GM18511 (cell line): ENCODE measurements at regions not wholly inside any gene's neighbourhood (a gene's known extent, or its start where the extent isn't known, plus 50 kb on each side); places are given as distances from the start of the nearest gene placed in this dataset.
A peak's percentile ranks its signal among the peaks of the same experiment; 100 is the strongest.

ENCODE experiments used
- ATAC-seq: cut with Tn5 transposase; IDR thresholded peaks from one replicate; pipeline ENCODE4 v1.9.1; 2021; ENCODE audit warnings: mild to moderate bottlenecking, moderate library complexity; ENCODE audit not compliant: unreplicated experiment

GRCh38 chr11:104365676-104366075 lies 201.7 kb upstream of the PDGFD start:
- ATAC-seq, result no peak

- ATAC-seq, result no peak
Measured at GRCh38 chr11:104361975-104362374, 198.0 kb upstream of the PDGFD start.

DNA sequence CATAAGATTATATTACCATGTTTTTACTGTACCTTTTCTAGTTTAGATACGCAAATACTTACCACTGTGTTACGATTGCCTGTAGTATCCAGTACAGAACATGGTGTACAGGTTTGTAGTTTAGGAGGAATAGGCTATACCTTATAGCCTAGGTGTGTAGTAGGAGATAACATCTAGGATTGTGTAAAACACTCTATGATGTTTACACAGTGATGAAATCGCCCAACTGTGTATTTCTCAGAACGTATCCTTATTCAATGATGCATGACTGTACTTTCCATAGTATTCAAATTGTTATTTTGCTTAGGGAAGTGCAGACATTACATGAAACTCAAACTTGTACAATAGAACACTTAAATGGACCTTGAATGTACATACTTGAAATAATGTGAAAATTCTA lies 188.1 kb upstream of the PDGFD start:
- no peak for ATAC-seq

- ATAC-seq, result peak; percentile 69
Measured at GRCh38 chr11:104343578-104343977, 179.6 kb upstream of the PDGFD start.

DNA sequence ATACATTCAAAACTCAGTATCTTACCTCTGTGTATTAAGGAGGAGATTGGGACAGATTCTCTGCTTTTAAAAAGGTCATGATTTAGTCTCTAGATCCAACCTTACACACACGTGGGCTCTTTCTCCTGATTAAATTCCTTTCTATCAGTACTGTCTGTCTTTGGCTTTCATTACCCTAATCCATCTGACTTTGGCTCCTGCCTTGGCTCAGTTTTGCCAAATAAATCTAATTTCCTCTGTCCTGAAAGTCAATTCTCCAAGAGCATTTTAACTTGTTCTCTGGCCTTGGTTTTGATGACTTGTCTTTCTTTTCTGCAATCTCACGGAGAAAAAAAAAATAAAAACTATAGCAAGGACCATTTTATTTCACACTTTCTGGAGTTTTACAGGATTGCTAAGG lies 176.6 kb upstream of the PDGFD start:
- no peak for ATAC-seq

DNA sequence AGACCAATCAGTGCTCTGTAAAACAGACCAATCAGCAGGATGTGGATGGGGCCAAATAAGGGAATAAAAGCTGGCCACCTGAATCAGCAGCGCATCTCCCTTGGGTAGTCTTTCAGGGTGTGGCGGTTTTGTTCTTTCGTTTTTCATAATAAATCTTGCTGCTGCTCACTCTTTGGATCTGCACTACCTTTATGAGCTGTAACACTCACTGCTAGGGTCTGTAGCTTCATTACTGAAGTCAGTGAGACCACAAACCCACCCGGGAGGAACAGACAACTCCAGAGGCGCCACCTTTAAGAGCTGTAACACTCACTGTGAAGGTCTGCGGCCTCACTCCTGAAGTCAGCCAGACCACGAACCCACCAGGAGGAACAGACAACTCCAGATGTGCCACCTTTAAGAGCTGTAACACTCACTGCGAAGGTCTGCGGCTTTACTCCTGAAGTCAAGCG lies 175.5 kb upstream of the PDGFD start:
- no peak for ATAC-seq

- ATAC-seq, result no peak
Measured at GRCh38 chr11:104338186-104338585, 174.2 kb upstream of the PDGFD start.

- no peak for ATAC-seq
Measured at GRCh38 chr11:104337273-104337672, 173.3 kb upstream of the PDGFD start.

DNA sequence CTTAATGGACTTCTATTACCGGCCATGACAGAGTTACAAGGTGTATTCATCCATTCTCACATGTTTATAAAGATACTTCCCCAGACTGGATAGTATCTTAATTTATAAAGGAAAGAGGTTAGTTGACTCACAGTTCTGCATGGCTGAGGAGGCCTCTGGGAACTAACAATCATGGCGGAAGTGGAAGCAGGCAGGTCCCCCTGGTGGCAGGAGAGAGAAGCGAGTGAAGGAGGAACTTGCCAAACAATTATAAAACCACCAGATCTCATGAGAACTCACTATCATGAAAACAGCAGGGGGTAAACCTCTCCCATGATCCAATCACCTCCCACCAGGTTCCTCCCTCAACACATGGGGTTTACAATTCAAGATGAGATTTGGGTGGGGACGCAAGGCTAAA lies 170.0 kb upstream of the PDGFD start:
- ATAC-seq, result peak; percentile 82

- peak; percentile 65 for ATAC-seq
Measured at GRCh38 chr11:104332110-104332509, 168.2 kb upstream of the PDGFD start.

GRCh38 chr11:104329078-104329665 lies 165.2 kb upstream of the PDGFD start:
- no peak for ATAC-seq

DNA sequence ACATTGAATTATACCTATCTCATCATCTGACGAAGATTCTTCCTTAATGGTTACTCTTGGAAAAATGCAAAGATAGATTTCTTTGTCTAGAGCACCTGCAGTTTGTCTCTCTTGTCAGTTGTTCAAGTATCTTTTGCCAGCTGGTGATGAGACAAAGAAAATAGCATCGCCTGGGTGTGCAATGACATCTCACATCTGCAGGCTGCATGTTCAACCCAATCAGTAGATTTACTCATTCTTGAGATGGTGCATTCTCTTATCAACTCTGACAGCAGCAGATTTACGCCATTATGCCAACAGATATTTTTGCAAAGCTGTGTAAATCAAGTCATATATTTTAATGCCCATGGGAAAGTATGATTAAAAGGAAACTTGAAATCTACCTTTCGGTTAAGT lies 164.6 kb upstream of the PDGFD start:
- no peak for ATAC-seq

GRCh38 chr11:104327861-104328511 lies 164.0 kb upstream of the PDGFD start:
- ATAC-seq, result no peak

GRCh38 chr11:104325093-104325492 lies 161.1 kb upstream of the PDGFD start:
- no peak for ATAC-seq

GRCh38 chr11:104324276-104324675 lies 160.3 kb upstream of the PDGFD start:
- no peak for ATAC-seq

DNA sequence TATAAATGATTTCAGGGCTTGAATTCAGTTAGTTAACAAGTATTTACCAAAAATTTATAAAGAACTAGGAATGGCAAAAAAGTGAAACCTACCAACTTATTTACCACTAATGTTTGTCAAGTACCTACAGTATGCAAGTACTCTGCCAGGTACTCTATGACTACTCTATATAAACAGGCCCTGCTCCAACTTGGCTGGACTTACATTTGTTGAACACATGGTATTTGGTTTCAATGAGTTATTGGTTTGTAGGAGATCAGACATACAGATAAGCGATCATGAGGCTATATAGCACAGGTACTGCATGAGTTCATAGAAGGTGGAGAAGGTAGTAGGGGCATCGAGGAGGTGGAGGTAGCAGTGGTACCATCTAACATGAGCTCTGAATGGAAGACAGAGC lies 159.9 kb upstream of the PDGFD start:
- no peak for ATAC-seq

DNA sequence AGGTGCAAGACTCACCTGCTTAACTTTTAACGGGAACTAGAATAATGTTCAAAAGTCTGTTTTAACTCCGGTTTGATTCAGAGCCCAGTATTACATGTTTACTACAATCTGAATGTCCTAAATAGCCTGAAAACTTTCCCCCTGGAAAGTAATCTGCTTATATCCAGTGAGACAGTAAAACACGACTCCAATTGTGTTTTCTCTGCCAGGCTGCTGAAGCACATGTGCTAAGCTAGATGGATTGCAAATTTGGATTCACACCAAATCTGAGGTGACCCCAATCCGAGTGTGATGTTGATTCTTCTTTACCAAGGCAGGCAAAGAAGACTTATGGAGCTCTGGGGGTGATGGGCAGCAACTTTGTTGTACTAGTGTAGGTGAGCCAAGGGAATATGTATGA lies 158.7 kb upstream of the PDGFD start:
- no peak for ATAC-seq

GRCh38 chr11:104320956-104321355 lies 157.0 kb upstream of the PDGFD start:
- ATAC-seq, result no peak

GRCh38 chr11:104320097-104320496 lies 156.2 kb upstream of the PDGFD start:
- ATAC-seq, result no peak

- ATAC-seq, result no peak
Measured at GRCh38 chr11:104319396-104319795, 155.4 kb upstream of the PDGFD start.

- no peak for ATAC-seq
Measured at GRCh38 chr11:104306862-104307474, 143.0 kb upstream of the PDGFD start.

DNA sequence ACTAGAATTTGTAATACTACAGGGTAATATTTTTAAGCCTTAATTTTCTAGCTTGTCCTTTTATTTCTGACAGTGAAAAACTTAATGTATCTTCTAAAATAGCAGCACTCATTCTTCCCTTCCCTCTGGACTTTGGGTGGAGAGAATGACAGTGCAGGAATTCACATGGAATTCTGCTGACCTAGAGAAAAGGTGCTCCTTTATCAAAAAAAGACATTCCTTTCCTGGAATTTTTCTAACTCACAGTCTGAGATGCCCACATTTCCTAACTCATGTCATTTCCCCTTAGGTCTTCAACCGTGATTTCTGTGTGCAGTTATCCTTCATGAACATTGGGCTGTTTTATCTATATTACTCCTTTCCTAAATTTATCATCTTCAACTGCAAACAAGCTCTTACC lies 137.8 kb upstream of the PDGFD start:
- no peak for ATAC-seq
